Hepatocyte (in vitro differentiated cells): ENCODE measurements at regions not wholly inside any gene's neighbourhood (a gene's known extent, or its start where the extent isn't known, plus 50 kb on each side); places are given as distances from the start of the nearest gene placed in this dataset.

Experiments
- EZH2phosphoT487 ChIP-seq: fragments of 200-600 bp; sonication (generic); IDR thresholded peaks from one replicate; pipeline ENCODE4 v1.6.1; 2018; ENCODE audit warnings: antibody characterized with exemption, mild to moderate bottlenecking, low read depth, moderate library complexity; ENCODE audit not compliant: unreplicated experiment, severe bottlenecking
- TF ChIP-seq, protein P1 (sequence below): fragments of 200-600 bp; sonication (generic); IDR thresholded peaks from 2 replicates; pipeline ENCODE4 v1.5.1; 2016; ENCODE audit warnings: antibody characterized with exemption, mild to moderate bottlenecking; ENCODE audit not compliant: poor library complexity

DNA sequence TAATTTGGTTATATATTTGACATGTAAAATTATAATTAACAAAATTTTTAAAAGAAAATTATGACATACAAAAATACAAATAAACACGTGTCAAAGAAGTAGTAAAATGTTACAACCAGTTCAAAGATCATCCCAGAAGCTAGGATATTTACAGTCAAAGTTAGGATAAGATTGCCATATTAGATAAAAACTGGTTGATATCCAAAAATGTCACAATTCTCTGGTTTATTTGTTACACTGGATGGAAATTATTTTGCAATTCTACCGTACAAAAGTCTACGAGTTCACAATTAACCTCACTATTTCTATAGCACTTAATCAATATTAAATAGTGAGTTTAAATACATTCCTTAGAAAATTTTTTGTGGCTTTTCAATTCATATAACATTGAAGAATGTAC lies 673.8 kb downstream of the GBE1 start:
- TF ChIP-seq, protein P1, sequence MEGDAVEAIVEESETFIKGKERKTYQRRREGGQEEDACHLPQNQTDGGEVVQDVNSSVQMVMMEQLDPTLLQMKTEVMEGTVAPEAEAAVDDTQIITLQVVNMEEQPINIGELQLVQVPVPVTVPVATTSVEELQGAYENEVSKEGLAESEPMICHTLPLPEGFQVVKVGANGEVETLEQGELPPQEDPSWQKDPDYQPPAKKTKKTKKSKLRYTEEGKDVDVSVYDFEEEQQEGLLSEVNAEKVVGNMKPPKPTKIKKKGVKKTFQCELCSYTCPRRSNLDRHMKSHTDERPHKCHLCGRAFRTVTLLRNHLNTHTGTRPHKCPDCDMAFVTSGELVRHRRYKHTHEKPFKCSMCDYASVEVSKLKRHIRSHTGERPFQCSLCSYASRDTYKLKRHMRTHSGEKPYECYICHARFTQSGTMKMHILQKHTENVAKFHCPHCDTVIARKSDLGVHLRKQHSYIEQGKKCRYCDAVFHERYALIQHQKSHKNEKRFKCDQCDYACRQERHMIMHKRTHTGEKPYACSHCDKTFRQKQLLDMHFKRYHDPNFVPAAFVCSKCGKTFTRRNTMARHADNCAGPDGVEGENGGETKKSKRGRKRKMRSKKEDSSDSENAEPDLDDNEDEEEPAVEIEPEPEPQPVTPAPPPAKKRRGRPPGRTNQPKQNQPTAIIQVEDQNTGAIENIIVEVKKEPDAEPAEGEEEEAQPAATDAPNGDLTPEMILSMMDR: no peak
- no peak for TF ChIP-seq EZH2phosphoT487
